Esophagus squamous epithelium (tissue), 4 donors: ENCODE measurements at regions not wholly inside any gene's neighbourhood (a gene's known extent, or its start where the extent isn't known, plus 50 kb on each side); places are given as distances from the start of the nearest gene placed in this dataset.

Experiments used
- CTCF ChIP-seq, 6 experiments: fragments of 450-650 bp in 4 of 6; fragments of 200-600 bp in 2 of 6; sonication (generic) in 2 of 6; IDR thresholded peaks; one replicate each; pipeline ENCODE4 v1.5.1; 2016 to 2019; ENCODE audit warnings: antibody characterized with exemption in 6 of 6, mild to moderate bottlenecking in 4 of 6, moderate library complexity in 4 of 6
- POLR2A ChIP-seq, 4 donors: fragments of 450-650 bp; IDR thresholded peaks; one replicate each; pipeline ENCODE4 v1.6.1; 2017; ENCODE audit warnings: antibody characterized with exemption in 4 of 4, mild to moderate bottlenecking in 4 of 4, moderate library complexity in 3 of 4

- TF ChIP-seq POLR2A (IDR thresholded peaks at IDR 0.05) (no peak), CTCF (IDR thresholded peaks at IDR 0.05) (no peak)
These were observed 89.6 kb downstream of the AASDHPPT start for GRCh38 chr11:106167085-106167484.
